GM12801 (cell line): ENCODE measurements at regions not wholly inside any gene's neighbourhood (a gene's known extent, or its start where the extent isn't known, plus 50 kb on each side); places are given as distances from the start of the nearest gene placed in this dataset.

Experiments used
- CTCF ChIP-seq: IDR thresholded peaks from one replicate; pipeline ENCODE4 v1.5.1; 2011; ENCODE audit warnings: control low read depth; ENCODE audit not compliant: insufficient read length; ENCODE audit errors: extremely low read depth

DNA sequence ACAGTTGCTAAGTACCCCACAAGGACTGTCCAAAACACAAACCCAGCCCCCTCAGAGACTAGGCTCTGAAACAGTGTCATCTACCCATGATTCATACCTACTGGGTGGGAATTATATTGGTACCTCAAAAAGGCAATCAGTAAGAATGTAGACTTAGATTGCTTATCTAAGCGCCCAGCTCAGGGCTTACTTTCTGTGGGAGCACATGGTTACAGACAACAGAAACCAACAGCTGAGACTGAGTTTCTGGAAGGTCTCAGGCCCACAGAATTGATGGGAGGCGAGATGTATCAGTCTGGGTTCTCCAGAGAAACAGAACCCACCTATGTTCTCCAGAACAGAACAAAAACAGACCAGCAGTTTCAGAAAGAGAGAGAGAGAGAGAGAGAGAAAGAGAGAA lies 147.3 kb upstream of the KAZN start:
- TF ChIP-seq CTCF, result no peak

DNA sequence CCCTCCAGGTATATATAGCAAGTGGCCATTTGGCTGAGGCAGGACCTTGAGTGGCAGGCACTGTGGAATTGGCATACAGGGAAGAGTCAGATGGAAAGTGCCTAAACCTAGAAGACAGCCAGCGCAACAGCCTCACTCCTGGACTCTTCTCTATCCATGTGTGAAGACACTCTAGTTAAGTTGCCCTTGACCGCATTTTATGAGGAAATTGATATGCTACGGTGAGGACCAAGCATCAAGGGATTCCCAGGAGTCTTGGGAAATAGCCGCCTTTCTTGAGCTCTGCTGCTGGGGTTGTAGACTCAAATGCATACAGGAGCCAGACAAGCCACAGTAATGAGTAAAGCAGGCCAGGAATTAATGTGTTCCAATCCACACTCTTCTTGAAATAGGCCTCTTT lies 145.9 kb upstream of the KAZN start:
- no peak for TF ChIP-seq CTCF

DNA sequence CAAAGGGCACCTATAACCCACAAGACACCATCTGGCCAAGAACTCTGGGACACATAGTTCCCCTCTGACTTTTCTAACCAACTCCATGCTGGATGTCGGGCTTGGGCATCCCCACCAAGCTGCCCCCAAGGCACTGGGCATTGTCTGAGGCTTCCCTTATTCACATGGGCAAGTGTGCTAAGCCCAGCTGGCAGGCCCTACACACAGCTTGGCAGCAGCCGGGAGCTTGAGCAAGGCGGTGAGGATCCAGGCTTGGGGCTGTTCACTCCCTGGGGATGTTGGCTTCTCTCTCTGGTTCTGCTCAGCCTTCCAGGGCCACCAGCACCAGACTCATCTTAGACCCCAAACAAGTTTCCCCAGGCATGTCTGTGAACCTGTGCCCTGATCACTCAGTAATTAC lies 138.3 kb upstream of the KAZN start:
- TF ChIP-seq CTCF, result no peak

DNA sequence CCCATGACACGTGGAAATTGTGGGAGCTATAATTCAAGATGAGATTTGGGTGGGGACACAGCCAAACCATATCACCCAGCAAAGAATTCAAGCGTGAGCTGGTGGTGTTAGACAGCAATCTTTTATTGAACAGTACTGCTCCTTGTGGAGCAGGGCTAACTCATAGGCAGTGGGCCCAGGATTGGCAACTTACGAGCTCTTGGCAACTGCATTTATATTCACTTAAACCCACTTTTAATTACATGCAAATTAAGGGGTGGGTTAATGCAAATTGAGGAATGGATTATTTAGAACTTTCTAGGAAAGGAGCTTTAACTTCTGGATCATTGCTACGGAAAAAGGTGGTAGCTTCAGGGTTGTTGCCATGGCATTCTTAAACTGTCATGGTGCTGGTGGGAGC lies 135.6 kb upstream of the KAZN start:
- TF ChIP-seq CTCF, result no peak

- no peak for TF ChIP-seq CTCF
These were observed 132.5 kb upstream of the KAZN start for GRCh38 chr1:14466006-14466405.

DNA sequence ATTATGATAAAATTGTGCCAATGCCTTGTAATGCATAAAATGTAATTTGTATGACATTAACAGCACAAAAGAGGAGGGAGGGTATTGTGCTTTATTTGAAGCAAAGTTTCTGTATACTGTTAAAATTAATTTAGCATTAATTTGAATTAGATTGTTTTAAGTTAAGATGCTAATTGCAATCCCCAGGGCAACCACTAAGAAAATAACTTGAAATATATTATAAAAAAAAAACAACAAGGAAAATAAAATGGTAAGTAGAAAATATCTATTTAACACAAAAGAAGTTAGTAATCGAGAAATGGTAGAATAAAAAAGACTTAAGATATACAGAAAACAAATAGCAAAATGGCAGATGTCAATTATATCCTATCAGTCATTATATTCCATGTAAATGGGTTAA lies 131.4 kb upstream of the KAZN start:
- TF ChIP-seq CTCF, result no peak

DNA sequence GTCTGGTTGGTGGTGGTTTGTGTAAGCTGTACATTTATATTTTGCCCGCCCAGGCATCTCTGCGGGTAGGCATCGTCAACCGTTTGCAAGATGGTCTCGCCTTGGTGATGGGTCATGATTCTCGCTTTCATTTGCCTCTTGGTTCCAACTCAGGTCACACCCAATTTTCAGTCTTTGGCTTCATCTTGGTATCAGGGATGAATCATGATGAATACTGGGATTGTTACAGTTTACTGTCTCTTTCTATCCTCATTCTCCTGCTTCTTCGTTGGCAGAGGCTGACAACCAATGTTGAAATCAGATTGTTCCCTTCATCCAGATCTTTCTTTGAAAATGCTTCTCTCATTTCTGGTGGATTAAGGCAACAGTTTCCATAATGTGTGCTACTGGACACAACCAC lies 129.7 kb upstream of the KAZN start:
- TF ChIP-seq CTCF, result no peak

- no peak for TF ChIP-seq CTCF
These were observed 127.7 kb upstream of the KAZN start for GRCh38 chr1:14470802-14471201.
